Breast epithelium (tissue), 3 donors: ENCODE measurements at regions not wholly inside any gene's neighbourhood (a gene's known extent, or its start where the extent isn't known, plus 50 kb on each side); places are given as distances from the start of the nearest gene placed in this dataset.

ENCODE experiments used
- CTCF ChIP-seq, 3 donors: fragments of 450-650 bp; IDR thresholded peaks; one replicate each; pipeline ENCODE4 v1.5.1; 2016 to 2017; ENCODE audit warnings: antibody characterized with exemption in 3 of 3, mild to moderate bottlenecking in 3 of 3, moderate library complexity in 3 of 3
- POLR2A ChIP-seq: fragments of 450-650 bp; IDR thresholded peaks from one replicate; pipeline ENCODE4 v1.6.1; 2016; ENCODE audit warnings: antibody characterized with exemption, mild to moderate bottlenecking, moderate library complexity
- POLR2AphosphoS5 ChIP-seq, 3 donors: sonication (generic); formaldehyde crosslinking; IDR thresholded peaks; one replicate each; pipeline ENCODE4 v1.6.1; 2017; ENCODE audit warnings: antibody characterized with exemption in 3 of 3

- TF ChIP-seq CTCF (IDR thresholded peaks at IDR 0.05): no peak
- TF ChIP-seq POLR2AphosphoS5 (IDR thresholded peaks at IDR 0.05): no peak
- TF ChIP-seq POLR2A: no peak
Observed at GRCh38 chr21:16873596-16873995, 639.2 kb upstream of the CXADR start.
